ENCODE measurements at regions not wholly inside any gene's neighbourhood (a gene's known extent, or its start where the extent isn't known, plus 50 kb on each side); places are given as distances from the start of the nearest gene placed in this dataset.

GRCh38 chr20:6411651-6412050 lies 288.8 kb upstream of the FERMT1 start:
- TF ChIP-seq POLR2A (IDR thresholded peaks at IDR 0.05) (no peak), POLR2AphosphoS5 (IDR thresholded peaks at IDR 0.05) (no peak), EP300 (IDR thresholded peaks at IDR 0.05) (no peak)

Data from suprapubic skin (tissue), 4 donors.